ENCODE measurements at regions not wholly inside any gene's neighbourhood (a gene's known extent, or its start where the extent isn't known, plus 50 kb on each side); places are given as distances from the start of the nearest gene placed in this dataset.

DNA sequence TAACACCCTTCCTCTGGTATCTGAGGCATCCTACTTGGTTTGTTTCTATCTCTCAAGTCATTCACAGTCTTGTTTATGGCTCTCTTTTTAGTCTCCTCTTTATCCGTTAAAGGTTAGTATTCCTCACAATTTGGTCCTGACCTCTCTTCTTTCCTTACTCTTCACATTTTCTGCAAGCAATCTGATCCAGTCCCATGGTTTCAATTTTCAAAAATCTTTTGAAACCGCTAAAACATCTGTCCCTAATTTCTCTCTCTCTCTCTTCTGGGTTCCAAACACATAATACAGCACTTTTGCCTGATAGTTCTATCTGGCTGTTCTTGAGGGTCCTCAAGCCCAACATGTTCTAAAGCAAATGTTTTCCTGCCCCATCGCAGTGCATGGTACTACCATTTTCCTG lies 149.0 kb downstream of the SERPINI1 start:
- no peaks in the 10 kb centered on the region for H3K4me1 ChIP-seq (ENCODE audit: control insufficient read depth, insufficient read depth, low read length)
- H2BK20ac ChIP-seq (ENCODE audit: low read depth, low read length): no peak overlapping the region
- H3K27me3 ChIP-seq (ENCODE audit: control insufficient read depth, insufficient read depth, low read length): no peaks in the 10 kb centered on the region
- no peak overlapping the region for H4K5ac ChIP-seq (ENCODE audit: low read depth, low read length)
- no peak overlapping the region for H2BK120ac ChIP-seq (ENCODE audit: low read depth, low read length)
- no peak overlapping the region for H4K91ac ChIP-seq (ENCODE audit: insufficient read depth, low read depth, low read length)
- no peak overlapping the region for H3K18ac ChIP-seq (ENCODE audit: low read depth, low read length)
- H3K9me3 ChIP-seq (ENCODE audit: control insufficient read depth, insufficient read depth, low read length): no peaks in the 10 kb centered on the region
- no peaks in the 10 kb centered on the region for H3K79me1 ChIP-seq (ENCODE audit: low read depth in 1 of 2, low read length in 2 of 2)
- H3K4me3 ChIP-seq (ENCODE audit: insufficient read depth, low read depth, low read length): no peak overlapping the region
- TF ChIP-seq MAFK (IDR thresholded peaks at IDR 0.05; ENCODE audit: low read depth, low read length): no peak
- no peak for TF ChIP-seq POLR2A (IDR thresholded peaks at IDR 0.05; ENCODE audit: low read depth, low read length)
- no peak for TF ChIP-seq RAD21 (IDR thresholded peaks at IDR 0.05; ENCODE audit: low read length)
- TF ChIP-seq, protein P1, sequence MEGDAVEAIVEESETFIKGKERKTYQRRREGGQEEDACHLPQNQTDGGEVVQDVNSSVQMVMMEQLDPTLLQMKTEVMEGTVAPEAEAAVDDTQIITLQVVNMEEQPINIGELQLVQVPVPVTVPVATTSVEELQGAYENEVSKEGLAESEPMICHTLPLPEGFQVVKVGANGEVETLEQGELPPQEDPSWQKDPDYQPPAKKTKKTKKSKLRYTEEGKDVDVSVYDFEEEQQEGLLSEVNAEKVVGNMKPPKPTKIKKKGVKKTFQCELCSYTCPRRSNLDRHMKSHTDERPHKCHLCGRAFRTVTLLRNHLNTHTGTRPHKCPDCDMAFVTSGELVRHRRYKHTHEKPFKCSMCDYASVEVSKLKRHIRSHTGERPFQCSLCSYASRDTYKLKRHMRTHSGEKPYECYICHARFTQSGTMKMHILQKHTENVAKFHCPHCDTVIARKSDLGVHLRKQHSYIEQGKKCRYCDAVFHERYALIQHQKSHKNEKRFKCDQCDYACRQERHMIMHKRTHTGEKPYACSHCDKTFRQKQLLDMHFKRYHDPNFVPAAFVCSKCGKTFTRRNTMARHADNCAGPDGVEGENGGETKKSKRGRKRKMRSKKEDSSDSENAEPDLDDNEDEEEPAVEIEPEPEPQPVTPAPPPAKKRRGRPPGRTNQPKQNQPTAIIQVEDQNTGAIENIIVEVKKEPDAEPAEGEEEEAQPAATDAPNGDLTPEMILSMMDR (conservative IDR thresholded peaks at IDR 0.05; ENCODE audit: low read depth, low read length): no peak
- TF ChIP-seq MXI1 (IDR thresholded peaks at IDR 0.05; ENCODE audit: borderline replicate concordance, low read depth, low read length): no peak
- no peak for TF ChIP-seq RFX5 (IDR thresholded peaks at IDR 0.05; ENCODE audit: low read depth, low read length)
- TF ChIP-seq FOS (IDR thresholded peaks at IDR 0.05; ENCODE audit: low read depth, low read length): no peak
- no peak for TF ChIP-seq CHD1 (IDR thresholded peaks at IDR 0.05; ENCODE audit: low read depth, low read length)
- TF ChIP-seq MAZ (IDR thresholded peaks at IDR 0.05; ENCODE audit: borderline replicate concordance, low read depth, low read length): no peak
- no peak for TF ChIP-seq SMC3 (IDR thresholded peaks at IDR 0.05; ENCODE audit: low read depth, low read length)
- no peak for TF ChIP-seq BHLHE40 (IDR thresholded peaks at IDR 0.05; ENCODE audit: low read depth, low read length)
- no peak for TF ChIP-seq CEBPB (IDR thresholded peaks at IDR 0.05; ENCODE audit: low read depth, low read length)
- TF ChIP-seq, protein P2, sequence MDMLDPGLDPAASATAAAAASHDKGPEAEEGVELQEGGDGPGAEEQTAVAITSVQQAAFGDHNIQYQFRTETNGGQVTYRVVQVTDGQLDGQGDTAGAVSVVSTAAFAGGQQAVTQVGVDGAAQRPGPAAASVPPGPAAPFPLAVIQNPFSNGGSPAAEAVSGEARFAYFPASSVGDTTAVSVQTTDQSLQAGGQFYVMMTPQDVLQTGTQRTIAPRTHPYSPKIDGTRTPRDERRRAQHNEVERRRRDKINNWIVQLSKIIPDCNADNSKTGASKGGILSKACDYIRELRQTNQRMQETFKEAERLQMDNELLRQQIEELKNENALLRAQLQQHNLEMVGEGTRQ (IDR thresholded peaks at IDR 0.05; ENCODE audit: low read depth, low read length): no peak
- TF ChIP-seq, protein P3, sequence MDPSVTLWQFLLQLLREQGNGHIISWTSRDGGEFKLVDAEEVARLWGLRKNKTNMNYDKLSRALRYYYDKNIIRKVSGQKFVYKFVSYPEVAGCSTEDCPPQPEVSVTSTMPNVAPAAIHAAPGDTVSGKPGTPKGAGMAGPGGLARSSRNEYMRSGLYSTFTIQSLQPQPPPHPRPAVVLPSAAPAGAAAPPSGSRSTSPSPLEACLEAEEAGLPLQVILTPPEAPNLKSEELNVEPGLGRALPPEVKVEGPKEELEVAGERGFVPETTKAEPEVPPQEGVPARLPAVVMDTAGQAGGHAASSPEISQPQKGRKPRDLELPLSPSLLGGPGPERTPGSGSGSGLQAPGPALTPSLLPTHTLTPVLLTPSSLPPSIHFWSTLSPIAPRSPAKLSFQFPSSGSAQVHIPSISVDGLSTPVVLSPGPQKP (IDR thresholded peaks at IDR 0.05; ENCODE audit: borderline replicate concordance, low read depth, low read length): no peak
- no peak for TF ChIP-seq RCOR1 (IDR thresholded peaks at IDR 0.05; ENCODE audit: insufficient replicate concordance, low read length)
- TF ChIP-seq NFE2L2 (IDR thresholded peaks at IDR 0.05; ENCODE audit: low read depth, low read length): no peak
- no peak for DNase-seq
- no peak overlapping the region for H2BK5ac ChIP-seq (ENCODE audit: low read depth, low read length, poor library complexity, severe bottlenecking)
- no peak overlapping the region for H2AFZ ChIP-seq (replicated peaks; ENCODE audit: low read length, poor library complexity)
- H3K23ac ChIP-seq (ENCODE audit: low read depth, low read length): no peak overlapping the region
- no peak overlapping the region for H4K8ac ChIP-seq (ENCODE audit: low read depth in 2 of 2, low read length in 2 of 2)
- no peak overlapping the region for H2BK15ac ChIP-seq (ENCODE audit: low read depth, low read length)
- intact Hi-C loops (cut with micrococcal nuclease): loop anchor here (5.0 kb wide), 2 partner anchors 47 to 1872 kb away; no protein-coding TSS in a partner anchor
- dilution Hi-C loops (cut with HindIII; ENCODE audit: low sequenced_read_pairs, unreplicated experiment): no loop called here
- ChIA-PET POLR2A (ENCODE audit: unreplicated experiment) (no interaction called here), CTCF (no interaction called here)
- no peak overlapping the region for H3K4me2 ChIP-seq (ENCODE audit: low read depth, low read length)
- no CpG with 5 or more reads among the region's 3 CpGs for WGBS, 2 experiments (ENCODE audit: extremely low coverage in 2 of 2, insufficient read length in 1 of 2)
- BruUV-seq (replicated peaks): no TSS peak
- H2AK5ac ChIP-seq (ENCODE audit: low read depth, low read length): no peak overlapping the region
- H3K36me3 ChIP-seq (ENCODE audit: control insufficient read depth, insufficient read depth, low read length): no peaks in the 10 kb centered on the region
- H3K4ac ChIP-seq (ENCODE audit: low read depth, low read length): no peak overlapping the region
- no peaks in the 10 kb centered on the region for H3K9me1 ChIP-seq (ENCODE audit: insufficient read depth, low read length)
- H3K56ac ChIP-seq (ENCODE audit: extremely low read depth, insufficient read depth, low read length): no peak overlapping the region
- no peak overlapping the region for H3K14ac ChIP-seq (replicated peaks; ENCODE audit: low read depth, low read length)
- H4K20me1 ChIP-seq (ENCODE audit: insufficient read depth, low read length): no peaks in the 10 kb centered on the region
- no peak for ATAC-seq (ENCODE audit: low read depth)
- H3K9ac ChIP-seq (ENCODE audit: low read depth, low read length): no peak overlapping the region
- H2AK9ac ChIP-seq (replicated peaks; ENCODE audit: low read depth, low read length, poor library complexity): no peak overlapping the region
- H3K27ac ChIP-seq (ENCODE audit: insufficient read depth, low read length): no peak overlapping the region
- in situ Hi-C loops (cut with MboI; ENCODE audit: low sequenced_read_pairs): loop anchor here (10.0 kb wide), 1 partner anchor 510 kb away; no protein-coding TSS in a partner anchor

Measured in IMR-90 (cell line).